ENCODE measurements at regions not wholly inside any gene's neighbourhood (a gene's known extent, or its start where the extent isn't known, plus 50 kb on each side); places are given as distances from the start of the nearest gene placed in this dataset.
A peak's percentile ranks its signal among the peaks of the same experiment; 100 is the strongest.

GRCh38 chr2:12603781-12604295 is 112.9 kb upstream of the TRIB2 start:
- TF ChIP-seq, protein P1, sequence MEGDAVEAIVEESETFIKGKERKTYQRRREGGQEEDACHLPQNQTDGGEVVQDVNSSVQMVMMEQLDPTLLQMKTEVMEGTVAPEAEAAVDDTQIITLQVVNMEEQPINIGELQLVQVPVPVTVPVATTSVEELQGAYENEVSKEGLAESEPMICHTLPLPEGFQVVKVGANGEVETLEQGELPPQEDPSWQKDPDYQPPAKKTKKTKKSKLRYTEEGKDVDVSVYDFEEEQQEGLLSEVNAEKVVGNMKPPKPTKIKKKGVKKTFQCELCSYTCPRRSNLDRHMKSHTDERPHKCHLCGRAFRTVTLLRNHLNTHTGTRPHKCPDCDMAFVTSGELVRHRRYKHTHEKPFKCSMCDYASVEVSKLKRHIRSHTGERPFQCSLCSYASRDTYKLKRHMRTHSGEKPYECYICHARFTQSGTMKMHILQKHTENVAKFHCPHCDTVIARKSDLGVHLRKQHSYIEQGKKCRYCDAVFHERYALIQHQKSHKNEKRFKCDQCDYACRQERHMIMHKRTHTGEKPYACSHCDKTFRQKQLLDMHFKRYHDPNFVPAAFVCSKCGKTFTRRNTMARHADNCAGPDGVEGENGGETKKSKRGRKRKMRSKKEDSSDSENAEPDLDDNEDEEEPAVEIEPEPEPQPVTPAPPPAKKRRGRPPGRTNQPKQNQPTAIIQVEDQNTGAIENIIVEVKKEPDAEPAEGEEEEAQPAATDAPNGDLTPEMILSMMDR (conservative IDR thresholded peaks at IDR 0.05; ENCODE audit: low read depth, low read length): no peak
- H3K4me3 ChIP-seq (ENCODE audit: low read length): no peak overlapping the region
- no peak for DNase-seq (ENCODE audit: low read depth)

GRCh38 chr2:12604341-12604740 is 112.4 kb upstream of the TRIB2 start:
- no peak overlapping the region for H3K4me3 ChIP-seq (ENCODE audit: low read length)
- TF ChIP-seq, protein P1 (conservative IDR thresholded peaks at IDR 0.05; ENCODE audit: low read depth, low read length): no peak
- DNase-seq (ENCODE audit: low read depth): no peak

DNA sequence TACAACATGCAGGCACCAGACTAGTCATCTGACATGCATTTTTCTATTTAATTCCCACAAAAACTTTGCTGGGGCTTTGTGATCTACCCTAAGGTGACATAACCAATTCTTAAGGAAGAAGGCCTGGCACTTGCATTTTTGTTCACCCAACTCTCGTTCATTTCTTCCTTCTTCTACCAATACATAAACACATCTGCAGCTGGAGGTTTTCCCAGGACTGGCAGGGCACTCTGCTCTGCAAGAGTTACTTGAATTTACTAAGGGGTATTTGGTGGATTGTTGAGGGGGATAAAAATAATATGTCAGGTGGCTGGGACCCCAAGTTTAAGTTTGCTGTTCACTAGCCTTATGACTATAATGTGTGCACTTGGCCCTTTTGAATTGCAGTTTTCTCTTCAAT is 111.4 kb upstream of the TRIB2 start:
- TF ChIP-seq, protein P1 (conservative IDR thresholded peaks at IDR 0.05; ENCODE audit: low read depth, low read length): no peak
- H3K4me3 ChIP-seq (ENCODE audit: low read length): no peak overlapping the region
- DNase-seq (ENCODE audit: low read depth): no peak

DNA sequence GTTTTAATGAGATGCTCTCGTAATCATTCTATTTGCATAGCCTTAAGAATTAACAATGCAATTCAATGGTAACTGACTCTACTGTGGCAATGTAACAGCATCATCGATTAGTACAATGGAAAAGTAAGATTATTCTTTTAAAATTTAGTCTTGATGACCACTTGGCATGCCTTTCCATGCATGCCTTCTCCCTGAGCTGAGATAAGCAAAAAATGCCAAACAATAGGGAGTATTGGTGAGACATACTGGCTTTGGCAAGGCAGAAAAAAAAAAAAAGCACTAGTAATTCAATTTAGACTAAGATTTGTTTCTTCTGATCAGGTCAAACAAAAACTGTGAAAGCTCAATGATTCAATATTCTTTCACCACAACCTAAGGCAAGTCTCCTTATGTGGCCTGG is 110.8 kb upstream of the TRIB2 start:
- TF ChIP-seq, protein P1 (conservative IDR thresholded peaks at IDR 0.05; ENCODE audit: low read depth, low read length): no peak
- no peak for DNase-seq (ENCODE audit: low read depth)
- no peak overlapping the region for H3K4me3 ChIP-seq (ENCODE audit: low read length)

DNA sequence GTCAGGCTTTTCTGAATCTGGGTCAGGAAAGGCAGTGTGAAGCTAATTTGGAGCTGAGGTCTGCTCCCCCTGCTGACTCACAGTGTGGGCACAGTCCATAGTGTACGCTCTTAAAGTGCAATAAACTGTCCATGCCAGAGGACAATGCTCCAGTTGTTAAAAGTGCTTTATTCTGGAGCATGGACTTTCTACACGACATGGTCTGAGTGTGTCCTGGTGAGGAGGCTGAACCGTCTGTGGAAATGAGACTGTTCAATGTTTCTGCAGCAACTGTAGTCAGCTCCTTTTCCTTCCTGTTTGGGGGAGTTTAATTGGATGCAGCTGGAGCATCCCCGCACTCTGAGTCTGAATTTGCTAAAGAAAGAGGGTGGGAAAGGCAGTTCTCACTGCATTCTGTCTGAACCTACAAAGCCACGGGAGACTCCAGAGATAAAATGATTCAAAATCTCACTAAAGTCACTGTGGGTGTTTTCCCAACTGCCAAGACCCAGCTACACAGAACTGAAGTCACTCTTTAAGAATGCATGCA is 110.2 kb upstream of the TRIB2 start:
- DNase-seq (ENCODE audit: low read depth): no peak
- H3K4me3 ChIP-seq (ENCODE audit: low read length): no peak overlapping the region
- TF ChIP-seq, protein P1 (conservative IDR thresholded peaks at IDR 0.05; ENCODE audit: low read depth, low read length): peak; percentile 34

DNA sequence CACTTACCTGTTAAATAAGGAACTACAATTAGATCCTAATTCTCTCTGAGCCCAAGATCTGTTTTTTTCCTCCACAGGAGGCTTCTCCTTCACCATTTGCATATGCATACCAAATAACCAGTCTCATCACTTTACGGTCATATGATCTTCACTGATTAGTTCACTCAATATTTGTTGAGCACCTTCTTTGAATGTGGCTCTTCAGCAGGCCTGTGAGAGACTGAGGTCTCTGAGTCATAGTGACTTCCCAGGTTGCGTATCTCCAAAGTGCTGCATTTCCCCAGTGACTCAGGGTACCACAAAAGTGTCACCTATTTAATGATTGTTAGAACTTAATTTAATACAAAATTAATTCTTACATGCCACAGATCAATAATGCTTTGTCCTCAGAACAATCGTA is 108.8 kb upstream of the TRIB2 start:
- no peak overlapping the region for H3K4me3 ChIP-seq (ENCODE audit: low read length)
- TF ChIP-seq, protein P1 (conservative IDR thresholded peaks at IDR 0.05; ENCODE audit: low read depth, low read length): no peak
- DNase-seq (ENCODE audit: low read depth): no peak

GRCh38 chr2:12610314-12610713 is 106.4 kb upstream of the TRIB2 start:
- no peak overlapping the region for H3K4me3 ChIP-seq (ENCODE audit: low read length)
- TF ChIP-seq, protein P1 (conservative IDR thresholded peaks at IDR 0.05; ENCODE audit: low read depth, low read length): no peak
- DNase-seq (ENCODE audit: low read depth): no peak
